ENCODE measurements at regions not wholly inside any gene's neighbourhood (a gene's known extent, or its start where the extent isn't known, plus 50 kb on each side); places are given as distances from the start of the nearest gene placed in this dataset.
"Not testable (repeated sequence)": the region's sequence is repeated elsewhere in the genome, so short reads cannot be mapped to it uniquely, and the experiment has no call there.

GRCh38 chr1:65020774-65021173, 54.4 kb upstream of the JAK1 start:
- FAIRE-seq = no peak

- no peak for FAIRE-seq
Measured at GRCh38 chr1:65021795-65022194, 55.4 kb upstream of the JAK1 start.

- FAIRE-seq = no peak
Measured at GRCh38 chr1:65022216-65022615, 55.9 kb upstream of the JAK1 start.

- FAIRE-seq = no peak
Measured at GRCh38 chr1:65025794-65026193, 59.4 kb upstream of the JAK1 start.

GRCh38 chr1:65026235-65026634, 59.9 kb upstream of the JAK1 start:
- FAIRE-seq = no peak

- FAIRE-seq = no peak
Measured at GRCh38 chr1:65027666-65028358, 61.5 kb upstream of the JAK1 start.

- not testable (repeated sequence) for FAIRE-seq
Measured at GRCh38 chr1:65029434-65029833, 63.1 kb upstream of the JAK1 start.

GRCh38 chr1:65034879-65035278, 68.5 kb upstream of the JAK1 start:
- not testable (repeated sequence) for FAIRE-seq

GRCh38 chr1:65036570-65037051, 70.3 kb upstream of the JAK1 start:
- no peak for FAIRE-seq

- FAIRE-seq = no peak
Measured at GRCh38 chr1:65039066-65039465, 72.7 kb upstream of the JAK1 start.

GRCh38 chr1:65039508-65039907, 73.2 kb upstream of the JAK1 start:
- FAIRE-seq = no peak

GRCh38 chr1:65042467-65042866, 76.1 kb upstream of the JAK1 start:
- FAIRE-seq = no peak

GRCh38 chr1:65044411-65044810, 78.1 kb upstream of the JAK1 start:
- FAIRE-seq = no peak

GRCh38 chr1:65045022-65045817, 78.9 kb upstream of the JAK1 start:
- no peak for FAIRE-seq

GRCh38 chr1:65048335-65048734, 82.0 kb upstream of the JAK1 start:
- no peak for FAIRE-seq

GRCh38 chr1:65049941-65050713, 83.8 kb upstream of the JAK1 start:
- FAIRE-seq = no peak

GRCh38 chr1:65050735-65051134, 84.4 kb upstream of the JAK1 start:
- no peak for FAIRE-seq

GRCh38 chr1:65054481-65054880, 88.1 kb upstream of the JAK1 start:
- no peak for FAIRE-seq

GRCh38 chr1:65055747-65056146, 89.4 kb upstream of the JAK1 start:
- FAIRE-seq = no peak

GRCh38 chr1:65056234-65056633, 89.9 kb upstream of the JAK1 start:
- FAIRE-seq = no peak

- FAIRE-seq = no peak
Measured at GRCh38 chr1:65056866-65057265, 90.5 kb upstream of the JAK1 start.

- FAIRE-seq = peak; percentile 97
Measured at GRCh38 chr1:65059930-65060538, 88.0 kb upstream of the AK4 start.

GRCh38 chr1:65062339-65062738, 85.7 kb upstream of the AK4 start:
- FAIRE-seq = no peak

Measured in G401.6 (cell line).